ENCODE measurements at regions not wholly inside any gene's neighbourhood (a gene's known extent, or its start where the extent isn't known, plus 50 kb on each side); places are given as distances from the start of the nearest gene placed in this dataset.
"Not testable (repeated sequence)": the region's sequence is repeated elsewhere in the genome, so short reads cannot be mapped to it uniquely, and the experiment has no call there.

- DNase-seq, result no peak
These were observed 396.2 kb upstream of the NAALADL2 start for GRCh38 chr3:174462916-174463315.

- no peak for DNase-seq
These were observed 394.0 kb upstream of the NAALADL2 start for GRCh38 chr3:174465177-174465576.

DNA sequence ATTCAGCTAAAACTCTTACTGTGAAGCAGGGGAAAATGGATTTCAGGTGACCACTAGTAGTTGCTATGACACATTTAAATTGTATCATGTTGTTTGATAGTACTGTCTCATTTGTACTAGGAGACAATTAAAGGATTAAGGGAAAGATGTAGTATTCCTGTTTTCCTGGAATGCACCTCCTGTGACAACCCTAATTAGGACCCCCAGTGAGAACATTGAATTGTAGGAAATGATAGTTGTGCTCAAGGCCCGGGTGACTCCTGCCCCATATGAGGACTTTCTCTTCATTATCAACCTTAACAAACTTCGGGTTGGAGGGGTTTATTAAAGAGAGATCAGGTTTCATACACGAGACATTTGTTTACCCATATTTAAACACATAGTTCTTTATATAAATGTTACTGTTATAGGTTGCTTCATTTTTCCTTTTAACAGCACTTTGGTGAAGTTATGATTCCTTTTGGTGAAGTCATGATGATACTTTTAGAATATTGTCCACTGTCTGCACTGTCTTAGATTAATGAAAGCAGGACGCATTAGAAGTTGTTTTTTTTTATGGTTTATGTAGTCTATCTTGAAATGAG lies 392.6 kb upstream of the NAALADL2 start:
- DNase-seq, result no peak

DNA sequence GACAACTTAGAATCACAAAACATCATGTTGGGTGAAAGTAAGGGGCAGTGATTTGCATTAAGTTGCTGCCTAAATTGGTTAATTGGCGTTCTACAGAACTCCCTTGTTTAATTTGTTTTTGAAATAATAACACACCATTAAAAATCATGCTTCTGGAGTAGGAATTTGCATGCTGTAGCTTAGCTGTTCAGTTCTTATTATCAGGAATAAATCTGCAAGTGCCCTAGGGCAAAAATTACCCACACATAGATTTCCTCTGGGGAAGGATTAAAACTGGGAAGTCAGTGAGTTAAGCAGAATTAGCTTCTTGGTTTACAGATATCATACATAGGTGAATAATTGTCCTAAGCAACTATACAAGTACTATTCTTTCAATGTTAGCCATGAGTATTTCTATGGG lies 381.6 kb upstream of the NAALADL2 start:
- no peak for DNase-seq

DNA sequence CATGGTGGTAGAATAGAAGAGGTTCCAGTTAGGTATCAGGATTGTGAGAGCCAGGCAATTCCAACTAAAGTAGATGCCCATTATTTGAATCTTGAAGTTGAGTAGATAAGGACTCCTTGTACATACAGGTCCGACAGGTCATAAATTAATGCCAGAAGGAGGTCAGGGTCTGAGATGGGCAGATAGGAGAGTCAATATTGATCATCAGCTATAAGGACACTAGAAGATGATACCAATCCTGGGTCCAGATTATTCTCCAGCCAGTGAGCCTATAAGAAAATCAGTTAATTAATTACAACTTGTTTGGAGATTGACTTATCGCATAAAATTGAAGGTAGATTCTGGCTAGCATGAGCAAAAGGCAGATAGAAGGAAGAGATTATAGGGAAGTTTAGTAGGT lies 378.4 kb upstream of the NAALADL2 start:
- DNase-seq, result no peak

DNA sequence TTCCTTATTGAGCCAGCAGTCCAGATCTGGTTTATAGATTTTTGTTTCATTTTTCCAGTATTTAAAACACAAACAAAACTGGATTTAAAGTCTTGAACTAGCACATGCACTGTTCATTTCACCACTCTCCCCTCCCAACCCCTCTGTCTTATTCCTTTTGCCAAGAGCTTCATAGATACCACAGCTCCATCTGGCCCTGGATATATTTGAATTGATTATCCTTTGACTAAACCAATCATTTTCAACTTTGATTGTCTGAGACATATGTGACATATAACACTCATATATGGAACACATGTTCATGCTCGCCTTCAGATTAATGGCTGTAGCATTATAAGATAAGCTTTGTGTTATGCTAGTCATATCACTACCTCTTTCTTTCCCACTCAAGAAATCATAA lies 376.6 kb upstream of the NAALADL2 start:
- DNase-seq, result no peak

DNA sequence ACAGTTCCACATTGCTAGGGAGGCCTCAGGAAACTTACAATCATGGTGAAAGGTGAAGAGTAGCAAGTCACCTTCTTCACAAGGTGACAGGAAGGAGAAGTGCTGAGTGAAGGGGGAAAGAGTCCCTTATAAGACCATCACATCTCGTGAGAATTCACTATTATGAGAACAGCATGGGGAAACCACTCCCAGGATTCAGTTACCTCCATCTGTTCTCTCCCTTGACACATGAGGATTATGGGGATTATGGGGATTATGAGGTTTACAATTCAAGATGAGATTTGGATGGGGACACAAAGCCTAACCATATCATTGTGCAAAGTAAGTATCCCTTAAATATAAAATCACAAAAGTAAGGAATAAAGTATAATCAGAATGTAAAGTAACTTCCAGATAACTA lies 375.9 kb upstream of the NAALADL2 start:
- no peak for DNase-seq

GRCh38 chr3:174483856-174484255 lies 375.3 kb upstream of the NAALADL2 start:
- DNase-seq, result not testable (repeated sequence)

DNA sequence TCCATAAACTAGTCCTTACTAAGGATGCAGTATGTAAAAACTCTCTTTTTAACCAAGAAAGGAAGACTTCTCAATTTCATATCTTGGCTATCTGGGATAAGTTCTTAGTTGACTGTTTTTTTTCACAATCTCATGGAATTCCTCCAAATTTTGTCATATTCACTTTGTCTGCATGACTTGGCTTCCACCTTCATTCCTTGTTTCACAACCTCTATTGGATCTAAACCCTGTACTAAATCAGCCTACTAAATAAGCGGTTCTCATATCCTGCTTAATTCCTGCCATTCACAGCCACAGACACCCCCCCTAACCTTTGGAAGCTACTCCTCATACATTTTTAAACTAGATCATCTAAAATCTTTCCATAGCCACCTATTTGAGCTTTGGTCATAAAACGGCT lies 370.6 kb upstream of the NAALADL2 start:
- DNase-seq, result no peak

DNA sequence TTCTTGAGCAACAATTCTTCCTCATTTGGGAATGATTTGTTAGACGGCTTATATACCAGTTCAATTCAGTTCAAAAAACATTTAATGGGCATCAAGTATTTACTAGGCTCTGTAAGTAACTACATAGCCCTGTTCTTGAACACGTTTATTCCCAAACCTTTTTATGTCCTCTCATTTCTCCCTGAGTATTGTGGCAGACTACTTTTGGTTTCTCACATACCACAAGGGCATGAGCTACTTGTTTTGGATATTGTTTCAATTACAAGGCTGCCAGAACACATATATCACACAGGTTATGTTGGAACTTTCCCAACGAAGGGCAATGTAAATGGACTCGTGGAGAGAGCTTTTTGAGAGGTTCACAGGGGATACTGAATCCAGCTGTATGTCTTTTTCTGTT lies 363.8 kb upstream of the NAALADL2 start:
- DNase-seq, result no peak

DNA sequence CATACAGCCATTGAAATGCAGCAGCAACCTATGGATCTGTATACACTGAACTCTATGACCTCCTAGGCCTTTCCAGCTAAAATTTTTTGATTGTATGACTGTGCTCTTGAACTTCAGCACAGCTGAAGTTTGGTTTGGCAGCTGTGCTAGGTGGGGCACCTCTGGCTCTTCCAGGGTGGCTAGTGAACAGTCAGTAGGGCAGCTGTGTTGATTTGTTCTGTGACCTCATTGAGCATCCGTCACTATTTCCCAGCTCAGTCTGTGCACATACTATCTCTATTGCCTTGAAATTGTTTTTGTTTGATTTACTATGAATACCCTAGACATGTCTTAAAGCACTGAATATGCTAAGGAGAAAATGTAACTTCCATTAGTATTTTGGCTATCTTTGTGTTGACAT lies 363.2 kb upstream of the NAALADL2 start:
- DNase-seq, result no peak

DNA sequence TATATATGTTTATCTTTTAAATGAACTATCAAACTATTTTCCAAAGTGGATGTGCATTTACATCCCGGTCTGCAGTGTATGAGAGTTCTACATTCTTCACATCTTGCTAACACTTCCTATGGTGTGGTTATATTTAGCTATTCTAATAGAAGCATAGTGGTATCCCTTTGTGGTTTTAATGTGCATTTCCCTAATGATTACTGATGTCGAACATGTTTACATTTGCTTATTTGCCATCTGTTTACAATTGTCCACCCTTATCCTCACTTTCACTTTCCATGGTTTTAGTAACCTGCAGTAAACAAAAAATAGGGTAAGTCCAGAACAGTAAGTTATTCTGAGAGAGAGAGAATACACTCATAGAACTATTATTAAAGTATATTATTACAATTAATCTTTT lies 360.5 kb upstream of the NAALADL2 start:
- no peak for DNase-seq

DNA sequence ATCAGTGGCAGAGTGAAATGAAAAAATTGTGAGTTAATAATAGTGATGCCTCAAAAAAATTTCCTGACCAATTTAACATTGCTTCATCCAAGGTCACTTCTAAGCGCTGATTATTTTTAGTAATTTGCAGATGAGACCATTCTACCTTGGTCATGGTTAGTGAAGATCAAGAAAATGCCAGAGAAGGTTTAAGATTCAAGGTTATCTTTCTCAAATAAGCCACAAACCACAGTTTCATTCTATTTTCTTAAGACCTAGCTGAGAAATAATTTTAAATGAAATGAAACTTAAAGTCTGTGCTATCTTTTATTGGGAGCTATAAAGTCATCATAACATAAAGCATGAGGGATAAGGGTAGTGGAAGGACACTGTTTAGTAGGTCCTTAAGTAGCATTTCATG lies 353.9 kb upstream of the NAALADL2 start:
- DNase-seq, result no peak

GRCh38 chr3:174524203-174524602 lies 334.9 kb upstream of the NAALADL2 start:
- DNase-seq, result no peak

DNA sequence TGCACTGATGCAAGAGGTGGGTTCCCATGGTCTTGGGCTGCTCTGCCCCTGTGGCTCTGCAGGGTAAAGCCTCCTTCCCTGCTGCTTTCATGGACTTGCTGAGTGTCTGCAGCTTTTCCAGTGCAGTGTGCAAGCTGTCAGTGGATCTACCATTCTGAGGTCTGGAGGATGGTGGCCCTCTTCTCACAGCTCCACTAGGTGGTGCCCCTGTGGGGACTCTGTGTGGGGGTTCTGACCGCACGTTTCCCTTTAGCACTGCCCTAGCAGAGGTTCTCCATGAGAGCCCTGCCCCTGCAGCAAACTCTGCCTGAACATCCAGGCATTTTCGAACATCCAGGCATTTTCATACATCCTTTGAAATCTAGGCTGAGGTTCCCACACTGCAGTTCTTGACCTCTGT lies 329.8 kb upstream of the NAALADL2 start:
- no peak for DNase-seq

GRCh38 chr3:174531262-174531982 lies 327.7 kb upstream of the NAALADL2 start:
- DNase-seq, result no peak

DNA sequence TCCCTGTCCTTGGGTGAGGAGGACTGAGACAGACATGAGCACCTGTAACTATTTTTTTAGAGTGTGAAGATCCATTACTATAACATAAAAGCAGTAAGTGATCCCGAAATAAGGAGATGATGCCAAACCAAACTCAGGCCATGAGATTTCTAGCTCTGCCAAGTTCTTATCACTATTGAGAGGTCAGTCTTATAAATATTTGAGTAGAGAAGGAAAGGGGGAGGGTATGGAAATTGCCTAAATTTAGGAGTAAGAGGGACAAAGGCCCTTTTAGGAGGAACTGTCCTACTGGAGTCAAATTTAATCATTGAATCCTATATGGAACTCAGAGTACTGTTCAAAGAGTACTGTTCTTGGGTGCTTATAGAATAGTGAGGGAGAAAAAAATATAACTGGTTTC lies 326.9 kb upstream of the NAALADL2 start:
- DNase-seq, result no peak

DNA sequence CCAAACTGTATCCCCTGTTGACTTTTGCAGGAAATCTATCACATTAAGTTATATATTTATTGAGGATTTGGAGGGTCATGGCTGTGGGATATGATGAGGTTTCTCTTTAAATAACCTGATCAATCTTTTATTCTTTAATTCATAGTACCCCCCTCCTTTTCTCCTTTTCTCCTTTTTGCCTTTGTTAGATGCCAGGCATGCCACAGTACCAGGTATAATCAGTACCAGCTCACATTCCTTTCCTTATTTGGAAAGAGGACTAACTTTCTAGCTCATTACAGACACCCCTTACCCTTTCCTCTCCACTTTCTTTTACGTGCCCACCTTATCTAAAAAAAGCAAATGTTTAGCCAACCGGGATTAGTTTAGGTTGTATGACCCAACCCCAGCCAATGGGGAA lies 326.4 kb upstream of the NAALADL2 start:
- no peak for DNase-seq

DNA sequence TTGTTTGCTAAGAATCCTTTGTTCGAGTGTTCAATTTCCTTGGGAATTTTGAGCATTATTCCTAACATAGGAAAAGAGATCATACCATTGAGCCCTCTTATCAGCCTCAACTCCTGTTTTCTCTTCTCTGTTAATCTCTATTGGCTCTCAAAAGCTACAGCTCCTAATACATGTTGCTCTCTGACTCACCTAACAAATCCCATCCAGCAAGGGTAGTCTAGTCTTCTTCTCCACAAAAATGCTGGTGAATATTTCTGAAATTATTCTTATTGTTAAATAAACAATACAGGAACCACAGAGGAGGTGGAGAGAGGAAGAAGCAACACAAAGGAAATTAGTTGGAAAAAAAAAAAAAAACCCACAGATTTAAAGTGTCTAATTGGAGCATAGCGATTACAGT lies 325.8 kb upstream of the NAALADL2 start:
- DNase-seq, result no peak

- DNase-seq, result no peak
These were observed 322.8 kb upstream of the NAALADL2 start for GRCh38 chr3:174536319-174536718.

GRCh38 chr3:174538151-174538550 lies 321.0 kb upstream of the NAALADL2 start:
- no peak for DNase-seq

DNA sequence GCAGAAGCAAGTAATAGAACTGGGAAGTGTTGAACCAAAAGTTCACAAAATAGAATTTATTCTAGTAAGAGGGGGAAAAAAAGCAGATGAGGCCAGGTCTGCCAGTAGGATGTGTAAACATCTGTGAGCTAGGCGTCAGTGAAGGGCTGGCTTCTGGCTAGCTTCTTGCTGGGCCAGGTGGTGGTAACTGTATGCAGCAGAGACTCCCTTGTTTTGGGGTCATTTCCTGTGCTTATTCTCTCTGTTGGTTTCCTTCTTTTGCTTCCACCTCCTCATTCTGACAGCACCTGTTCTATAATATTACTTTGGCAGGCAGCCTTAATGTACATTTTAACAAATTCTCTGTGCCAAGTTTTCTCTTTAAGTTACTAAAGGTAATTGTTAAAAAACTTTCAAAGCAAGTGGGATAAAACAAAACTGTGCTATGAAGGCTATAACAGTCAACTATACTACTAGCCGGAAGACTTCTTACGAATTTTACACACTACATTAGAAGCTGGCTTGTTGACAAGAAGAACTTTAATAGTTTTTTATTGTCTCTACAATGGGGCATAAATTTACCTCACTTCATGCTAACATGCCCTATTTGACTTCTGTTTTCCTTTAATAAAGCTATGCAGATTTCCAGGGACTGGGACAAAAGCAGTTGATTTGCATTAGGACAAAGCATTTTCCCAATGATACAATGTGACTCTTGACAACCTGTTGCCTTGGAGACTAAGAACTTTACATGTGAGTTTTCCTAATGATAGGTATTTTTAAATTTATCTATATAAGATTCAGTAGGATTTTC lies 318.8 kb upstream of the NAALADL2 start:
- DNase-seq, result no peak

GRCh38 chr3:174541708-174542315 lies 317.3 kb upstream of the NAALADL2 start:
- DNase-seq, result no peak
